ENCODE measurements at regions not wholly inside any gene's neighbourhood (a gene's known extent, or its start where the extent isn't known, plus 50 kb on each side); places are given as distances from the start of the nearest gene placed in this dataset.

DNA sequence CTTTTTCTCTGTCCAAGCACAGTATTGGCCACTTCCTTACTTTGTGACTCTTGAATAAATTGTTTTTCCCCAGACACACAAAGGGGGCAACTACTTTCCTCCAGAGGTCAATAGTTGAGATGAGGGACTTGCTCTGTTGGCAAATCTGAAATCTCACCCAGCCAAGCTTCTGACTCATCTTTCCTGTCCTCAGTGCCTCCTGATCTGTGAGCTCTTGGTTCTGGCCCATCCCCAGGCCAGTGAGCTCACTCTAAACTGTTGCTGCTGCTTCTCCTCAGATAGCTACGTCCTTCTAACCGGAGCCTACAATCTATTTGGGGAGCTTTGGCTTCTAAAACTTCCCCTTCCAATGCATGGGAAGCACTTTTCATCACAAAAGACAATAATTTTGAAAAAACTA lies 50.0 kb upstream of the NMD3 start:
- H2AFZ ChIP-seq (ENCODE audit: low read depth, low read length) = no peak overlapping the region
- DNase-seq (ENCODE audit: low read depth, low spot score) (peak; percentile 84), FAIRE-seq (peak; percentile 80)
- no peak overlapping the region for H3K9ac ChIP-seq (replicated peaks; ENCODE audit: extremely low read depth, insufficient read depth, low read length)
- ChIA-PET POLR2A (no interaction called here), CTCF (interaction anchor here (0.6 to 1.9 kb wide), 9 partner anchors 9 to 214 kb away, joined by 3 to 25 read pairs (median 3); no protein-coding TSS in a partner anchor)
- H3K4me1 ChIP-seq (ENCODE audit: control insufficient read depth, extremely low read depth, insufficient read depth, low read length) = peaks cover 25% of the 10 kb centered on the region
- no peaks in the 10 kb centered on the region for H3K79me2 ChIP-seq (ENCODE audit: control insufficient read depth, insufficient read depth, low read length)
- H3K4me2 ChIP-seq (ENCODE audit: insufficient read depth, low read length) = peak overlapping the region; percentile 16
- no peaks in the 10 kb centered on the region for H3K9me3 ChIP-seq (replicated peaks; ENCODE audit: control insufficient read depth, insufficient read depth, low read length)
- no peak overlapping the region for H3K27ac ChIP-seq (ENCODE audit: insufficient read depth, low read depth, low read length)
- BruUV-seq (replicated peaks) = no TSS peak
- H3K27me3 ChIP-seq (ENCODE audit: control insufficient read depth in 2 of 2, insufficient read depth in 2 of 2, low read length in 2 of 2) = no peaks in the 10 kb centered on the region
- H3K36me3 ChIP-seq (ENCODE audit: control insufficient read depth in 2 of 2, extremely low read depth in 1 of 2, insufficient read depth in 2 of 2, low read length in 2 of 2) = no peaks in the 10 kb centered on the region
- intact Hi-C loops (cut with micrococcal nuclease) = loop anchor here (1.0 to 2.0 kb wide), 3 partner anchors 66 to 250 kb away; partner anchors contain the start of gene B3GALNT1
- no peaks in the 10 kb centered on the region for H4K20me1 ChIP-seq (replicated peaks; ENCODE audit: control insufficient read depth, extremely low read depth, insufficient read depth, low read length)
- no peaks in the 10 kb centered on the region for H3K9me1 ChIP-seq (replicated peaks; ENCODE audit: control insufficient read depth, extremely low read depth, insufficient read depth, low read length)
- TF ChIP-seq JUN (IDR thresholded peaks at IDR 0.05; ENCODE audit: borderline replicate concordance, insufficient read depth, insufficient read length, low read depth) (peak; percentile 45), GATA2 (IDR thresholded peaks at IDR 0.05; ENCODE audit: insufficient read depth, insufficient read length, low read depth, low read length) (peak; percentile 77), MAX (IDR thresholded peaks at IDR 0.05; ENCODE audit: insufficient read depth, insufficient read length) (no peak), FOS (IDR thresholded peaks at IDR 0.05; ENCODE audit: borderline replicate concordance, insufficient read depth, low read length) (peak; percentile 84), POLR2AphosphoS5 (IDR thresholded peaks at IDR 0.05; ENCODE audit: insufficient read depth, low read depth, low read length) (peak; percentile 41), EZH2 (IDR thresholded peaks at IDR 0.05; ENCODE audit: borderline replicate concordance, low read depth, low read length, severe bottlenecking) (no peak), MYC (IDR thresholded peaks at IDR 0.05; ENCODE audit: low read depth, low read length) (no peak), POLR2A (IDR thresholded peaks at IDR 0.05; ENCODE audit: low read depth, low read length) (peak; percentile 21)
- TF ChIP-seq, protein P1, sequence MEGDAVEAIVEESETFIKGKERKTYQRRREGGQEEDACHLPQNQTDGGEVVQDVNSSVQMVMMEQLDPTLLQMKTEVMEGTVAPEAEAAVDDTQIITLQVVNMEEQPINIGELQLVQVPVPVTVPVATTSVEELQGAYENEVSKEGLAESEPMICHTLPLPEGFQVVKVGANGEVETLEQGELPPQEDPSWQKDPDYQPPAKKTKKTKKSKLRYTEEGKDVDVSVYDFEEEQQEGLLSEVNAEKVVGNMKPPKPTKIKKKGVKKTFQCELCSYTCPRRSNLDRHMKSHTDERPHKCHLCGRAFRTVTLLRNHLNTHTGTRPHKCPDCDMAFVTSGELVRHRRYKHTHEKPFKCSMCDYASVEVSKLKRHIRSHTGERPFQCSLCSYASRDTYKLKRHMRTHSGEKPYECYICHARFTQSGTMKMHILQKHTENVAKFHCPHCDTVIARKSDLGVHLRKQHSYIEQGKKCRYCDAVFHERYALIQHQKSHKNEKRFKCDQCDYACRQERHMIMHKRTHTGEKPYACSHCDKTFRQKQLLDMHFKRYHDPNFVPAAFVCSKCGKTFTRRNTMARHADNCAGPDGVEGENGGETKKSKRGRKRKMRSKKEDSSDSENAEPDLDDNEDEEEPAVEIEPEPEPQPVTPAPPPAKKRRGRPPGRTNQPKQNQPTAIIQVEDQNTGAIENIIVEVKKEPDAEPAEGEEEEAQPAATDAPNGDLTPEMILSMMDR (IDR thresholded peaks at IDR 0.05; ENCODE audit: extremely low read depth in 1 of 2, insufficient read depth in 1 of 2, low read depth in 1 of 2, low read length in 2 of 2) = no peak
- no peak overlapping the region for H3K4me3 ChIP-seq (replicated peaks in 1 of 3; ENCODE audit: insufficient read depth in 1 of 3, low read depth in 1 of 3, low read length in 3 of 3)
- dilution Hi-C loops (cut with MboI; ENCODE audit: extremely low pct_ligation_motif_present, low sequenced_read_pairs) = no loop called here

Data from endothelial cell of umbilical vein (primary cell).